Liver (tissue), 8 donors: ENCODE measurements at regions not wholly inside any gene's neighbourhood (a gene's known extent, or its start where the extent isn't known, plus 50 kb on each side); places are given as distances from the start of the nearest gene placed in this dataset.
"Not testable (repeated sequence)": the region's sequence is repeated elsewhere in the genome, so short reads cannot be mapped to it uniquely, and the experiment has no call there.

Source experiments
- DNase-seq: peaks from one replicate; pipeline ENCODE4 v3.0.0-alpha.2; 2017; ENCODE audit warnings: low spot score
- H3K27ac ChIP-seq, 2 donors: one replicate each; pipeline ENCODE4 v1.7.0; 2013; ENCODE audit warnings: inconsistent platforms in 2 of 2, low read length in 2 of 2, control low read depth in 1 of 2, low read depth in 1 of 2, mild to moderate bottlenecking in 1 of 2
- H3K27me3 ChIP-seq, 4 donors: one replicate each; pipeline versions ENCODE4 v1.6.1 to v1.7.0; 2013; ENCODE audit warnings: low read length in 3 of 4, inconsistent platforms in 1 of 4, mild to moderate bottlenecking in 1 of 4, moderate library complexity in 1 of 4; ENCODE audit not compliant: control insufficient read depth in 4 of 4, insufficient read depth in 4 of 4
- H3K36me3 ChIP-seq, 4 donors: one replicate each; pipeline versions ENCODE4 v1.6.1 to v1.7.0; 2013; ENCODE audit warnings: low read length in 3 of 4, mild to moderate bottlenecking in 3 of 4, low read depth in 1 of 4, moderate library complexity in 1 of 4; ENCODE audit not compliant: control insufficient read depth in 4 of 4, insufficient read depth in 3 of 4
- H3K4me1 ChIP-seq, 4 donors: one replicate each; pipeline versions ENCODE4 v1.6.1 to v1.7.0; 2013; ENCODE audit warnings: low read length in 3 of 4, mild to moderate bottlenecking in 3 of 4, moderate library complexity in 1 of 4; ENCODE audit not compliant: control insufficient read depth in 4 of 4, insufficient read depth in 4 of 4
- H3K4me3 ChIP-seq, 3 donors: one replicate each; pipeline versions ENCODE4 v1.6.1 to v1.7.0; 2013; ENCODE audit warnings: low read length in 3 of 3, control low read depth in 1 of 3, low read depth in 1 of 3, mild to moderate bottlenecking in 1 of 3
- H3K9ac ChIP-seq, 2 donors: one replicate each; pipeline ENCODE4 v1.7.0; 2013; ENCODE audit warnings: low read length in 2 of 2, mild to moderate bottlenecking in 2 of 2, moderate library complexity in 2 of 2, control low read depth in 1 of 2, low read depth in 1 of 2
- H3K9me3 ChIP-seq, 4 donors: one replicate each; pipeline versions ENCODE4 v1.6.1 to v1.7.0; 2013; ENCODE audit warnings: low read length in 3 of 4; ENCODE audit not compliant: control insufficient read depth in 4 of 4
- ATF3 ChIP-seq: IDR thresholded peaks from 2 replicates; pipeline ENCODE4 v1.6.1; 2016; ENCODE audit warnings: antibody characterized with exemption
- CTCF ChIP-seq: fragments of 150-350 bp; IDR thresholded peaks from 2 replicates; pipeline ENCODE4 v1.5.1; 2017; ENCODE audit warnings: improper control_type of control experiment, low read depth, low read length; ENCODE audit not compliant: missing input control
- EGR1 ChIP-seq, 2 donors: IDR thresholded peaks; 2 replicates each; pipeline ENCODE4 v1.6.1; 2016 to 2018; ENCODE audit warnings: antibody characterized with exemption in 2 of 2, low read depth in 2 of 2
- FOXA1 ChIP-seq: IDR thresholded peaks from 2 replicates; pipeline ENCODE4 v1.6.1; 2016; ENCODE audit warnings: antibody characterized with exemption
- FOXA2 ChIP-seq: IDR thresholded peaks from 2 replicates; pipeline ENCODE4 v1.6.1; 2016; ENCODE audit warnings: antibody characterized with exemption
- GABPA ChIP-seq, 2 donors: IDR thresholded peaks in 1 of 2; conservative IDR thresholded peaks in 1 of 2; 2 replicates each; pipeline ENCODE4 v1.6.1; 2016; ENCODE audit warnings: antibody characterized with exemption in 2 of 2, mild to moderate bottlenecking in 1 of 2, moderate library complexity in 1 of 2
- HNF4A ChIP-seq, 2 donors: conservative IDR thresholded peaks; 2 replicates each; pipeline ENCODE4 v1.6.1; 2016; ENCODE audit warnings: antibody characterized with exemption in 2 of 2, mild to moderate bottlenecking in 2 of 2
- HNF4G ChIP-seq: IDR thresholded peaks from 2 replicates; pipeline ENCODE4 v1.6.1; 2016; ENCODE audit warnings: antibody characterized with exemption
- MAX ChIP-seq: IDR thresholded peaks from 2 replicates; pipeline ENCODE4 v1.6.1; 2016; ENCODE audit warnings: antibody characterized with exemption
- RAD21 ChIP-seq, 2 donors: IDR thresholded peaks; 2 replicates each; pipeline ENCODE4 v1.6.1; 2016; ENCODE audit warnings: antibody characterized with exemption in 2 of 2, mild to moderate bottlenecking in 2 of 2
- RXRA ChIP-seq, 2 donors: IDR thresholded peaks; 2 replicates each; pipeline ENCODE4 v1.6.1; 2017 to 2018; ENCODE audit warnings: antibody characterized with exemption in 2 of 2, mild to moderate bottlenecking in 1 of 2
- SP1 ChIP-seq: IDR thresholded peaks from 2 replicates; pipeline ENCODE4 v1.6.1; 2018; ENCODE audit warnings: antibody characterized with exemption, mild to moderate bottlenecking
- TAF1 ChIP-seq: conservative IDR thresholded peaks from 2 replicates; pipeline ENCODE4 v1.6.1; 2016; ENCODE audit warnings: antibody characterized with exemption, mild to moderate bottlenecking
- YY1 ChIP-seq: IDR thresholded peaks from 2 replicates; pipeline ENCODE4 v1.6.1; 2016; ENCODE audit warnings: antibody characterized with exemption, mild to moderate bottlenecking
- ZBTB33 ChIP-seq: IDR thresholded peaks from 2 replicates; pipeline ENCODE4 v1.6.1; 2016; ENCODE audit warnings: antibody characterized with exemption
- WGBS: extraction: QIAGEN DNeasy Blood & Tissue Kit; methylation state at CpG from one replicate; pipeline ENCODE4 v1.1.7; 2013; 5-methylcytosine and 5-hydroxymethylcytosine counted together
- donor health status: healthy.
- donor health status: healthy.
- donor health status: healthy.
- donor health status: healthy.
- donor health status: healthy.

- no peak for TF ChIP-seq GABPA (IDR thresholded peaks at IDR 0.05 in 1 of 2, conservative IDR thresholded peaks at IDR 0.05 in 1 of 2)
- no peak for TF ChIP-seq ATF3
- no peak for TF ChIP-seq TAF1
- no peak for TF ChIP-seq EGR1 (IDR thresholded peaks at IDR 0.05; ENCODE audit: low read depth in 2 of 2)
- no peak for TF ChIP-seq ZBTB33
- no peak for TF ChIP-seq CTCF
- no peak for TF ChIP-seq SP1
- no peak for TF ChIP-seq HNF4A (conservative IDR thresholded peaks at IDR 0.05)
- no peak for TF ChIP-seq MAX
- no peak for TF ChIP-seq YY1
Measured at GRCh38 chr6:126723541-126724170, 383.7 kb downstream of the CENPW start.

GRCh38 chr6:126724821-126725220 lies 384.9 kb downstream of the CENPW start:
- Histone ChIP-seq H3K9ac (no peak overlapping the region), H3K36me3 (no peaks in the 10 kb centered on the region), H3K9me3 (peaks cover 0 to 1% (median 0%) of the 10 kb centered on the region in 4 donors), H3K27ac (no peak overlapping the region), H3K4me1 (no peaks in the 10 kb centered on the region), H3K4me3 (no peak overlapping the region), H3K27me3 (no peaks in the 10 kb centered on the region)
- TF ChIP-seq YY1 (no peak), TAF1 (no peak), GABPA (IDR thresholded peaks at IDR 0.05 in 1 of 2, conservative IDR thresholded peaks at IDR 0.05 in 1 of 2) (no peak), ZBTB33 (no peak), RXRA (IDR thresholded peaks at IDR 0.05) (no peak), RAD21 (IDR thresholded peaks at IDR 0.05) (no peak), ATF3 (no peak), MAX (no peak), FOXA1 (no peak), EGR1 (IDR thresholded peaks at IDR 0.05; ENCODE audit: low read depth in 2 of 2) (no peak), HNF4G (no peak), FOXA2 (no peak)
- no peak for DNase-seq
- WGBS = 47% methylated on average over 2 of the region's 2 CpGs

More at GRCh38 chr6:126723541-126724170, 383.7 kb downstream of the CENPW start:
- WGBS = 90% methylated on average over 10 of the region's 10 CpGs
- Histone ChIP-seq H3K9me3 (peaks cover 0 to 1% (median 0%) of the 10 kb centered on the region in 4 donors), H3K9ac (no peak overlapping the region), H3K27ac (no peak overlapping the region), H3K4me1 (no peaks in the 10 kb centered on the region), H3K4me3 (no peak overlapping the region), H3K27me3 (no peaks in the 10 kb centered on the region), H3K36me3 (no peaks in the 10 kb centered on the region)
- no peak for DNase-seq

- H3K4me3 ChIP-seq, H3K9me3 ChIP-seq, H3K27ac ChIP-seq, DNase-seq, H3K9ac ChIP-seq, H3K36me3 ChIP-seq, H3K4me1 ChIP-seq, H3K27me3 ChIP-seq: not testable (repeated sequence)
- WGBS = 68% methylated on average over 7 of the region's 7 CpGs
Measured at GRCh38 chr6:126726454-126726853, 386.5 kb downstream of the CENPW start.
